Chondrocyte (in vitro differentiated cells): ENCODE measurements at regions not wholly inside any gene's neighbourhood (a gene's known extent, or its start where the extent isn't known, plus 50 kb on each side); places are given as distances from the start of the nearest gene placed in this dataset.

ENCODE experiments used
- DNase-seq: peaks from one replicate; pipeline ENCODE4 v3.0.0; 2021; ENCODE audit warnings: mixed read lengths, low spot score
- H3K27ac Mint-ChIP-seq: one replicate; pipeline ENCODE4 v1.8.0; 2021; ENCODE audit warnings: mild to moderate bottlenecking, moderate library complexity, mixed read lengths; ENCODE audit not compliant: unreplicated experiment
- H3K27me3 Mint-ChIP-seq: 2 replicates; pipeline ENCODE4 v1.8.0; 2021; ENCODE audit warnings: low read depth, mixed read lengths
- H3K36me3 Mint-ChIP-seq: 2 replicates; pipeline ENCODE4 v1.8.0; 2021; ENCODE audit warnings: low read depth, mixed read lengths
- H3K4me1 Mint-ChIP-seq: 2 replicates; pipeline ENCODE4 v1.8.0; 2021; ENCODE audit warnings: low read depth, mild to moderate bottlenecking, mixed read lengths
- H3K4me3 Mint-ChIP-seq: one replicate; pipeline ENCODE4 v1.8.0; 2021; ENCODE audit warnings: mild to moderate bottlenecking, moderate library complexity, mixed read lengths; ENCODE audit not compliant: unreplicated experiment
- H3K9me3 Mint-ChIP-seq: 2 replicates; pipeline ENCODE4 v1.8.0; 2021; ENCODE audit warnings: low read depth, mixed read lengths
- TF ChIP-seq, protein P1 (sequence below): fragments of 200-600 bp; sonication (generic); IDR thresholded peaks from 2 replicates; pipeline ENCODE4 v1.5.0; 2021; ENCODE audit warnings: antibody characterized with exemption, mild to moderate bottlenecking, moderate library complexity

DNA sequence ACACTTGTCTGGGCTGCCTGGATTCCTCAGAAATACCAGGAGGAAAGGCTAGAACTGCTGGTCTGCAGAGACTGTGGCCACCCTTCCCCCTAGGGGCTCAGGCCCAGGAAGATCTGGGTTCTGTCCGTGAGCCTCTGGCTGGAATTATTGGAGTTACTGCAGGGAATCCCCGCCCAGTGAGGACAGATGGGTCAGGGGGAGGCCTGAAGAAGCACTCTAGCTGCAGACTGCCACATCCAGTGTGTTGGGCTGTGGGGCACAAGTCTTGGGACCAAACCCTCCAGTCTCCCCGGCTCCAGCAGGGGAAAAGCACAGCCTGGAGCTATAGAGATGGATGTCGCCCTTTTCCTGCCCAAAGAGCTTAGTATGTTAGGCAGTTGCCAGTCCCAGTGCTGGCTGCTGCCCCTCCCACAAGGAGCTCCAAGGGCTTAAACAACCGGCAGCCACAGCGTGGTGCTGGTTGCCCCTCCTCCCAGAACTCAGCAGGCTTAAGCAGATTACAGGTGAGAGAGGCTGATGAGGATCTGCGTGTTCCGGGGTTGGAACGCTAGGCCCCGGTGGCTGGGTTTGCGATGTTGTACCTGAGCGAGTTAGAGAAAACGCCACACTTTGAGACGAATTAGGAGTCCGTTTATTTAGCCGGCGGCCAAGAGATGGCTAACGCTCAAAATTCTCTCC is 255.5 kb upstream of the LRRC7 start:
- Mint-ChIP-seq H3K36me3 (no peaks in the 10 kb centered on the region), H3K27me3 (peaks cover 2% of the 10 kb centered on the region), H3K9me3 (peaks cover 19% of the 10 kb centered on the region), H3K27ac (no peak overlapping the region), H3K4me3 (no peak overlapping the region), H3K4me1 (no peaks in the 10 kb centered on the region)
- DNase-seq, result peak; percentile 59
- TF ChIP-seq, protein P1, sequence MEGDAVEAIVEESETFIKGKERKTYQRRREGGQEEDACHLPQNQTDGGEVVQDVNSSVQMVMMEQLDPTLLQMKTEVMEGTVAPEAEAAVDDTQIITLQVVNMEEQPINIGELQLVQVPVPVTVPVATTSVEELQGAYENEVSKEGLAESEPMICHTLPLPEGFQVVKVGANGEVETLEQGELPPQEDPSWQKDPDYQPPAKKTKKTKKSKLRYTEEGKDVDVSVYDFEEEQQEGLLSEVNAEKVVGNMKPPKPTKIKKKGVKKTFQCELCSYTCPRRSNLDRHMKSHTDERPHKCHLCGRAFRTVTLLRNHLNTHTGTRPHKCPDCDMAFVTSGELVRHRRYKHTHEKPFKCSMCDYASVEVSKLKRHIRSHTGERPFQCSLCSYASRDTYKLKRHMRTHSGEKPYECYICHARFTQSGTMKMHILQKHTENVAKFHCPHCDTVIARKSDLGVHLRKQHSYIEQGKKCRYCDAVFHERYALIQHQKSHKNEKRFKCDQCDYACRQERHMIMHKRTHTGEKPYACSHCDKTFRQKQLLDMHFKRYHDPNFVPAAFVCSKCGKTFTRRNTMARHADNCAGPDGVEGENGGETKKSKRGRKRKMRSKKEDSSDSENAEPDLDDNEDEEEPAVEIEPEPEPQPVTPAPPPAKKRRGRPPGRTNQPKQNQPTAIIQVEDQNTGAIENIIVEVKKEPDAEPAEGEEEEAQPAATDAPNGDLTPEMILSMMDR, result no peak

DNA sequence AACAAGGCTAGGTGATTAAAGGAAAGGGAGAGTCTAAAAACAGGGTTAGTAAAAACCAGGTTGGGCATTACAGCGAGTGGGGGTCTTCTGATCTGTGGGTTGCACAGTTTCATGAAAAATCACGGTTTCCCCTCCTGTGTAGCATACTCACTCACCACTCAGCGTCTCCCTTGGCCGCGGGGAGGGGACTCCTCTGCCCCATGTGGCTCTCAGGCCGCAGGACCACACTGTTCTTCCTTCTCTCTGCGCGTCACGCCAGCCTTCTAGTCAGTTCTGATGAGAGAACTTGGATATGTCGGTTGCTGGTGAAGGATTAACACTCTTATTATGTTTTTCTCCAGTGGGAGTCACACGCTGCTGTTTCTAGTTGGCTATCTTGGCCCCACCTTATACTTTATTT is 254.6 kb upstream of the LRRC7 start:
- peak; percentile 54 for DNase-seq
- peaks cover 13% of the 10 kb centered on the region for H3K9me3 Mint-ChIP-seq
- H3K4me3 Mint-ChIP-seq, result no peak overlapping the region
- H3K27me3 Mint-ChIP-seq, result peaks cover 6% of the 10 kb centered on the region
- TF ChIP-seq, protein P1, result no peak
- no peaks in the 10 kb centered on the region for H3K4me1 Mint-ChIP-seq
- H3K36me3 Mint-ChIP-seq, result no peaks in the 10 kb centered on the region
- no peak overlapping the region for H3K27ac Mint-ChIP-seq

DNA sequence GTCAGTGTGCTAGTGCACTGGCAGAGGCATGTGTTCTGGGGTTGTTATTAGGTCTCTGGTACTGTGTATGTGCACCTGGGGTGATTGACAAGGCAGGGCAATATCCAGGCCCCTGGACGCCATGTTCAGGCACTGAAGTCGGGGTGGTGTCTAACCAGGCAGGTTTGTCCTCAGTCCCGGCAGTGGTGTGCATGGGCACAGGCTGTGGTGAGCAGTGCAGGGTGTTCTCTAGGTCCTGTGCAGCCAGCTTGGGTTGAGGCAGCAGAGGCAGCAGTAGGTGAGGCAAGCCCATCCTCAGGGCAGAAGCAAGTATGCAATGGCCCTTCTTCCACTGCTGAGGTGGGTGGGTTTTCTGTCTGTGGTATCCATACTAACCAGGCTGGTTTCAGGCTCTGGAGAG is 252.3 kb upstream of the LRRC7 start:
- Mint-ChIP-seq H3K27ac (no peak overlapping the region), H3K9me3 (peaks cover 11% of the 10 kb centered on the region), H3K4me3 (no peak overlapping the region), H3K4me1 (no peaks in the 10 kb centered on the region), H3K36me3 (no peaks in the 10 kb centered on the region), H3K27me3 (peaks cover 8% of the 10 kb centered on the region)
- TF ChIP-seq, protein P1, result no peak
- peak; percentile 72 for DNase-seq

DNA sequence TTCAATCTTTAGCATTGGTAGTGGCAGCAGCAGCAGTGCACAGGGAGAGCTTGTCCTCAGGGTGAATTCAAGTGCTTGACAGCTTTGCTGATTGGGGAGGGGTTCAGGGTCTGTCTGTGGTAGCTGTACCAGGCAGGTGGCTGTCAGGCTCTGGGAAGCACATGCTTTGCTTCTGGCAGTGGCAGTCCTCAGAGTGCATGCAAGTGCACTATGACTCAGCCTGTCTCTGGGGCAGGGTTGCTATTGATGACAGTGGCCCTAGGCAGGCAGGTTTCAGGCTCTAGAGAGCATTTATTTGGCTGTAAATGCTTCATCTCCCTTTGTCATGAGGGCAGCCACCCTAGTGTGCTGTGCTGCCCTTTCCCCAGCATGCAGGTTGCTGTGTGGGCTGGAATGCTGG is 251.9 kb upstream of the LRRC7 start:
- TF ChIP-seq, protein P1, result no peak
- H3K4me1 Mint-ChIP-seq, result no peaks in the 10 kb centered on the region
- H3K27me3 Mint-ChIP-seq, result peaks cover 11% of the 10 kb centered on the region
- H3K9me3 Mint-ChIP-seq, result peaks cover 11% of the 10 kb centered on the region
- no peak overlapping the region for H3K27ac Mint-ChIP-seq
- H3K4me3 Mint-ChIP-seq, result no peak overlapping the region
- peak; percentile 53 for DNase-seq
- H3K36me3 Mint-ChIP-seq, result no peaks in the 10 kb centered on the region

DNA sequence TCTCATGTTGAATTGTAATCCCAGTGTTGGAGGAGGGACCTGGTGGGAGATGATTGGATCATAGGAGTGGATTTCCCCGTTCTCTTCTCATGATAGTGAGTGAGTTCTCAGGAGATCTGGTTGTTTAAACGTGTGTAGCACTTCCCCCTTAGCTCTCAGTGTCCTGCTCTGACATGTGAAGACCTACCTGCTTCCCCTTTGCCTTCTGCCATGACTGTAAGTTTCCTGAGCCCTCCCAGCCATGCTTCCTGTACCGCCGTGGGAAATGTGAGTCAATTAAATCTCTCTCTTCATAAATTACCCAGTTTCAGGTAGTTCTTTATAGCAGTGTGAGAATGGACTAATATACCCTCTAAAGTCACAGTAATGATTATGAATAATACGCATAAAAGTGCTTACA is 248.4 kb upstream of the LRRC7 start:
- peaks cover 4% of the 10 kb centered on the region for H3K9me3 Mint-ChIP-seq
- H3K27me3 Mint-ChIP-seq, result peaks cover 17% of the 10 kb centered on the region
- no peak overlapping the region for H3K27ac Mint-ChIP-seq
- no peaks in the 10 kb centered on the region for H3K4me1 Mint-ChIP-seq
- TF ChIP-seq, protein P1, result no peak
- no peak for DNase-seq
- H3K4me3 Mint-ChIP-seq, result no peak overlapping the region
- no peaks in the 10 kb centered on the region for H3K36me3 Mint-ChIP-seq
